Occipital lobe (tissue), 1 donor: ENCODE measurements at regions not wholly inside any gene's neighbourhood (a gene's known extent, or its start where the extent isn't known, plus 50 kb on each side); places are given as distances from the start of the nearest gene placed in this dataset.

ENCODE experiments used
- DNase-seq: peaks from one replicate; lab custom pipeline; 2025; lab: John Stamatoyannopoulos, UW

DNA sequence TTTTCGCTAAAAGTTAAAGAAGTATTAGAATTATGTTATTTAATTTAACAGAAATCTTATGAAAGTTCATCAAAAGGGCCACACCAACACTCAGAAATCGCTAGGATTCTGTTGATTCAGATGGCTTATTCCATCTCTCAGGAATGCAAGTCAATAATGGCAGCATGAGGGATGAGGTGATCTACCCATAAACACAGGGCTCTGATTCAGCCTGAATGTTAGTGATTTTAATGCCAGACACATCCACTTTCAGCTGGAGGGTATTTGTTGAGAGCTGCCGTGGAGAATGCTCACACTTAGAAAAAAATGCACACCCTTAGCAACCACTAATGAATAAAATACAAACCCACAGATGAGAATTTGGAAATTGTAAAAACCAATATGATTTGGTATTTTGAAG, 173.3 kb upstream of the ERBB4 start:
- DNase-seq = no peak

- no peak for DNase-seq
These were observed 170.7 kb upstream of the ERBB4 start for GRCh38 chr2:212709280-212709679.

DNA sequence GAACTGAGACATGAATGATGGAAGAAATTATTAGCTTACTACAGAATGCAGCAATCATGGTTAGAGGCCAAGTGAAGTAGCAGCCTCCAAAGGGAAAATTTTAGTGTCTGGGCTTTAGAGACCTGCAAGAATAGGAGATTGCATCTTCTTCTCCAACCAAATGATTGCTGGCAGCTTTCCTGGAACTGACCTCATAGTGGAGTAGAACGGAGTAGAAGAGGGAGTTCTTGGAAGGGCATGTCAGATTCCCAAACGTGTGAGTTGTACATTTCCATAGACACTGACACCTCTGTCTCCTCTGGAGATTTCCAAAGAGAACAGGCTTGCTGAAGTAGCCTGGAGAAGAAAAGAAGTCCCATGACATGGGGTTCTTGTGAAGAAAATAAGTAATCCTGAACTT, 169.8 kb upstream of the ERBB4 start:
- no peak for DNase-seq

DNA sequence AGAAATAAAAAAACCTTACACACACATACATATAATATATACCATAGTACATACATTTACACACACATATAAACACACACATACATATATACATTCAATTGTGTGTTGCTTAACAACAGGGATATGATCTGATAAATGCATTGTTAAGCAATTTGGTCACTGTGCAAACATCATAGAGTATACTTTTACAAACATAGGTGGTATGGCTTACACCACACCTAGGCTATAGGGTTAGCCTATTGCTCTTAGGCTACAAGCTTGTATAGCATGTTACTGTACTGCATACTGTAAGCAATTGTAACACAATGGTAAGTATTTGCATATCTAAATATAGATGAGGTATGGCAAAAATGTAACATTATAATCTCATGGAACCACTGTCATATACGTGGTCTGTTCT, 156.8 kb upstream of the ERBB4 start:
- no peak for DNase-seq

DNA sequence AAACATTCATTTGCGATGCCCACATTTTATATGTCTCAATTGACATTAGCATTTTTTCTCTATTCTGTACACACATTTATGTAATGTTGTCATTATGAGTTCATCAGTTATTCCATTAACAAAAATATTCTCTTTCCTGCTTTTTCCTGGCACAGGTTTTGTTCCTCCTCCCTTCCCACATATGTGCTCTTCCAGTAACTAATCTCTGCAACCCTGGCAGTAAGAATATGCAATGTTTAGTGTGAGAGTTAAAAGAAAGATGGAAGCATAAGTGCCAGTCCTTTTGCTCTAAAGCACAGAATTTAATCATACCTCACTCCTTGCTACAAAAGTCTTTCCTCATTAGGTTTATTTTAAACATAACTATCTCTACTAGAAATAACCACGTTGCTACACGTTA, 155.8 kb upstream of the ERBB4 start:
- no peak for DNase-seq

GRCh38 chr2:212692466-212692865, 153.9 kb upstream of the ERBB4 start:
- DNase-seq = no peak

- peak; percentile 21 for DNase-seq
These were observed 147.8 kb upstream of the ERBB4 start for GRCh38 chr2:212686285-212686895.

DNA sequence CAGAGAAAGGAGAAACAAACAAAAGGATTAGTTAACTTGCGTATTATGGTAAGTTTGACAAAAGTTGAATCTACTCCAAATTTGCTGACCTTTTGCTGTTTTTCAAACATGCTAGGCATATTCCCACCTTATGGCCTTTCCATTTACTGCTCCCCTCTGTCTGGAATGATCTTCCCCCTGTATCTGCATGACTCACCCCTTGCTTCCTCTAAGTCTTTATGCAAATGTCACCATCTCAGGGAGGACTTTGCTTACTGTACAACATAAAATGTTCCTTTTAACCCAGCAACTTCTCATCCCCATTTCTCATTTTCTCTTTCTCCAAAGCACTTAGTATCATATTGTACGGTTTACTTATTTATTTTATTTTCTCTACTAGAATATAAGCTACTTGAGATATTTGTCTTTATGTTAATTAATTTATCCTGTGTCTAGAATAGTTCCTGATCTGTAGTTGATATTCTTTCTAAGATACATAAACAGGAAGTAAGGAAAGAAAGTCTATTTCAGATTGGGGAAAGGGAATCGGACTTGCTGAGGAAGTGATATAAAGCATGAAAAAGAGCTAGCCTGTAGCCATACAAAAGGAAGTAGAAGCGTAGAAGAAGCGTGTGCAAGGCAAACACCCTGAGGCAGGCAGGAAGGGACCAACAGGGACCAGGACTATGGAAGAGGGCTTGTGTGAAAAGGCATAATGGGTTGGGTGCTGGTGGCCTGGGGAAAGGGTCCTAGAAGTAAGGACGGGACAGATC, 144.9 kb upstream of the ERBB4 start:
- no peak for DNase-seq

DNA sequence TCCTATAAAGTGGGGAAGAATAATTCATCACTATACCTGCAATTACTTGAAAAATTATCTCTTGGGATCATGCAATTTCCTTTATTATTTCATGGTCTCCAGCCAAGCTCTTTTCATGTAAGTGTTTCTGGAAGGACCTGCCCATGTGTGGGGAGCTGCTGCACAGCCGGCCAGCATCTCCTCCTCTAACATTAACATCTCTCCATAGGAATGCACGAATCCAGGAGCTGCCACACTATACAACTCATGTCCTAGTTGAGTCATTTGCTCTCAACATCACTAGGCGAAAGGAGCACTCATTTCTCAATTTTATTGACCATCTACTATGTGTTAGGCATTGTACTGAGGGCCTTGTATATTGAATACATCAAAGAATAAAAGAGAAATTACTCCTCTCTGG, 144.3 kb upstream of the ERBB4 start:
- DNase-seq = no peak

GRCh38 chr2:212677466-212677865, 138.9 kb upstream of the ERBB4 start:
- no peak for DNase-seq

DNA sequence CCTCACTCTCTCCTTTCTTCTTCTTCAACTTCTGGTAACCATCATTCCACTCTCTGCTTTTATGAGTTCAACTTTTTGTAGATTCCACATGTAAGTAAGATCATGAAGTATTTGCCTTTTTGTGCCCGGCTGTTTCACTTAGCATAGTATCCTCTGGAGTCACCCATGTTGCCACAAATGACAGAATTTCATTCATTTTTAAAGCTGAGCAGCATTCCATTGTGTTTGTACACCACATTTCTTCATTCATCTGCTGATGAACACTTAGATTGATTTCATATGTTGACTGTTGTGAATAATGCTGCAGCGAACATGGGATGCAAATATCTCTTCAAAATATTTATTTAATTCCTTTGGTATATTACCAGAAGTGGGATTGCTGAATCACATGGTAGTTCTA, 133.6 kb upstream of the ERBB4 start:
- no peak for DNase-seq

DNA sequence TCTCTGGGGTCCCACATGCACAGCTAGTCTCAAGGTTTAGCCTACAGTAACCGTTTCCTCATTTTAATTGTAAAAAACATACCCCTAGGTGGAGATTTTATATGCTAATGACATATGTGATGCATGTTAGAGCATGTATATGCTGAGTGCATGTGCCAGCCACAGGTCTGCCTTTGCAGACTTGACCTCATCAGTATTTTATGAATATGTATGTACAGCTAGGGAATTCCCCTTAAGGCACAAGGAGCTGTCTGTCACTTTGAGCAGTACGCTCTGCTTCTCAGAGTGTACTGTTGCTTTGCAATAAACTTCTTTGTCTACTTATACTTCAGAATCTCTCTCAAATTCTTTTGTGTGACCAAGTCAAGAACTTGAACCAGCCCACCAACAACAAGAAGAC, 131.2 kb upstream of the ERBB4 start:
- no peak for DNase-seq

DNA sequence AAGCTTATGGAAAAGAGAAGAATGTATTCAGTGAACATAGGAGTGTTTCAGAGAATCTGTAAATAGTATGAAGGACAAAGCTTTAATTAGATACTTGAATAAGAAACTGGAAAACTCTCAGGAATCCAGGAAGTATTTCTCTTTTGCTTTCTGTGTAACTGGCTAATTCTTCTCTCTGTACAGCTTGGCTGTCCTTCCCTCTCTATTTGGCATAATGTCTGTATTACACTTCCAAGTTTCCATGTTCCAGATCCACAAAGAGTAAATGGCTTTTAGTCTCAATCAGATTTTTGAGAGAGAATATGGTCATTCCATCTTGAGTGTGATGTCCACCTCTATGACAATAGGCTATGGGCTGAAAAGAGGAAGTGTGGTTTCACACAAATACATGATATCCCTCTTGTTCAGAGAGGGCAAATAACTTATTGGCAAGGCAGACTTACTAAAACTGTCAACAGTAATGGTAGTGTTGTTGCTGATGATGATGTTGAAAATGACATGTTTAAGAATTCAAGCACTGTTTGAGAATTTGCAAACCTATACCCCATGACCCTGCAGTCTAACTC, 129.2 kb upstream of the ERBB4 start:
- DNase-seq = no peak

- DNase-seq = no peak
These were observed 127.3 kb upstream of the ERBB4 start for GRCh38 chr2:212665948-212666347.

GRCh38 chr2:212659441-212659840, 120.8 kb upstream of the ERBB4 start:
- DNase-seq = no peak

- DNase-seq = no peak
These were observed 111.0 kb upstream of the ERBB4 start for GRCh38 chr2:212649646-212650045.

DNA sequence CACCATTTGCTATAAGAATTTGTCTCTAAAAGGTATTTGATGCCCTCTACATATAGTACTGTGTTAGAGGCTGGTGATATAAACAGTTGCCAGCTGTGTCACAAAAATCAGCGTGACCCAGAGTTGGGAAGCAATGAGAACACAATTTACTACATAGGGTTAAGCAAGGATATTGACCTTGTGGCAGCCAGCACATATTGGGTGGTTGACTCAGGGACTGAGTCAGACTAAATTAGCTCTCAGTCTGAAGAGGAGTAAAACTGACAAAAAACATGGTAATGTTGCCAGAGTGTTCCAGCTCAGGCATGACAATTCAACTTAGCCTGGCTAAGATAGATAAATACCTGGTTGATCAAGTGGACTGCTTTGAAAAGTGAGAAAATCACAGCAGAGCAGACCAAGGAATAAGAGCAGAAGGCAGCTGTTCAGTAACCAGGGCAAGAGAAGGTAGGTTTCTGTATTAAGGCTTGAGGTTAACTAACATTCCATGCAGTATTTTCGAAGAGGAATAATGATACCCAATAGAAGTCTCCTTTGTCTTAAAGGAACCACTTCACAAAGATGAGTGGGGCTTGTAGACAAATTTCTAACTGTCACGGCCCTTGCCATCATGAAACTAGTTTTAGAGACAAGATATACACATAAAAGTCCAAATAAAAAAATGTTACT, 108.2 kb upstream of the ERBB4 start:
- DNase-seq = no peak

- DNase-seq = no peak
These were observed 105.7 kb upstream of the ERBB4 start for GRCh38 chr2:212644195-212644837.

DNA sequence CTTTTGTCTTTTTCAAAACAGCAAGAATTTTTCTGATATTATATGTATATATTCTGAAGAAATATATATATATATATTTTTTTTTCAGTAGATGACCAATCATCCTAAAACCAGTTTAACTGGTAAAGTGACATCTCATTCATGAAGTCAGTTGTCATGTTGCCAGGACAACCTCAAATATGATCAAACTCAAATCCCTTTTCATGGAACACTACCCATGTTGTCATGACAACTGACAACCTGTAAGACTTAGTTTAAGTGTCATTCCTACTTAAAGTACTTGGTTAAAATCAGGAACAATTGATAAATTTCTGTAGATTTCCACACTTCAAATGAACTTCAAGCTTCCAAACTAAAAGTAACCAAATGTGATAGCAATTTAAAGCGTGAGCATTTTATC, 101.8 kb upstream of the ERBB4 start:
- DNase-seq = no peak

- DNase-seq = no peak
These were observed 100.1 kb upstream of the ERBB4 start for GRCh38 chr2:212638694-212639093.

DNA sequence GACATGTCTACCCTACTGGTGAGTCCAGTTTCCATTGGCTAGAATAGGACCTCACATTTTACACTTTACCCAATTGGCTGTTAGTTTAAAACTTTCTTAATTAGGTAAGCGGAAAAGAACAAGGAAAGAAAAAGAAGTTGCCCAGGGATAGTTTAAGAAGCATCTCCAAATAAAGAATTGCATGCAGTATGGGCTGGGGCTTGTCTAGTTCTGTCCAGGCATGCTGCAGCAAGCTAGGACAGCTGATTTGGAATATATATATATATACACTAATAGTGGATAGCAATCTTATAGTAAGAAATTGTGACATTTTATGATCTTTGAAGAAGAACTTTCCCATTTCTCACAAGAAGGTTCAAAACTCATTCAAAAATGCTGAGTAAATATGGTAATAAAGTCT, 90.0 kb upstream of the ERBB4 start:
- DNase-seq = no peak

DNA sequence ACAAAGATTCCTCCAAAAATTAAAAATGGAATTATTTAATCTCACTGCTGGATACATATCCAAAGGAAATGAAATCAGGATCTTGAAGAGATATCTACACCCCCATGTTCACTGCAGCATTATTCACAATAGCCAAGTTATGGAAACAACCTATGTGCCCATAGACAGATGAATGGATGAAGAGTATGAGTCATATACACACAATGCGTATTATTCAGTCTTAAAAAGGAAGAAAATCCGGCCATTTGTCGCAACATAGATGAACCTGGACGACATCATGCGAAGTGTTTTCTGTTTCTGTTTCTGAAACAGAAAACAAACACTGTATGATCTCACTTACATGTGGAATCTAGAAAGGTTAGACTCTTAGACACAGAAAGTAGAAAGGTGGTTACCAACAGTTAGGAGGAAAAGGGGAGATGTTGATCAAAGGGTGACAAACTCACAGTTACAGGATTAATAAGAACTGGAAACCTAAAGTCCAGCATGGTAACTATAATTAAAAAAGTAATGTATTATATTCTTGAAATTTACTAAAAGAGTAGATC, 87.8 kb upstream of the ERBB4 start:
- no peak for DNase-seq
